WI38 (cell line): ENCODE measurements at regions not wholly inside any gene's neighbourhood (a gene's known extent, or its start where the extent isn't known, plus 50 kb on each side); places are given as distances from the start of the nearest gene placed in this dataset.

Source experiments
- H3K4me3 ChIP-seq: 2 replicates; pipeline ENCODE4 v1.5.1; 2011; ENCODE audit warnings: low read depth, mild to moderate bottlenecking, control low read depth, low read length
- TF ChIP-seq, protein P1 (sequence below): IDR thresholded peaks from 2 replicates; pipeline ENCODE4 v1.5.1; 2012; ENCODE audit warnings: low read depth, mild to moderate bottlenecking, control low read depth, low read length

GRCh38 chr2:105691947-105692390 is 52.7 kb upstream of the NCK2 start:
- no peak overlapping the region for H3K4me3 ChIP-seq
- TF ChIP-seq, protein P1, sequence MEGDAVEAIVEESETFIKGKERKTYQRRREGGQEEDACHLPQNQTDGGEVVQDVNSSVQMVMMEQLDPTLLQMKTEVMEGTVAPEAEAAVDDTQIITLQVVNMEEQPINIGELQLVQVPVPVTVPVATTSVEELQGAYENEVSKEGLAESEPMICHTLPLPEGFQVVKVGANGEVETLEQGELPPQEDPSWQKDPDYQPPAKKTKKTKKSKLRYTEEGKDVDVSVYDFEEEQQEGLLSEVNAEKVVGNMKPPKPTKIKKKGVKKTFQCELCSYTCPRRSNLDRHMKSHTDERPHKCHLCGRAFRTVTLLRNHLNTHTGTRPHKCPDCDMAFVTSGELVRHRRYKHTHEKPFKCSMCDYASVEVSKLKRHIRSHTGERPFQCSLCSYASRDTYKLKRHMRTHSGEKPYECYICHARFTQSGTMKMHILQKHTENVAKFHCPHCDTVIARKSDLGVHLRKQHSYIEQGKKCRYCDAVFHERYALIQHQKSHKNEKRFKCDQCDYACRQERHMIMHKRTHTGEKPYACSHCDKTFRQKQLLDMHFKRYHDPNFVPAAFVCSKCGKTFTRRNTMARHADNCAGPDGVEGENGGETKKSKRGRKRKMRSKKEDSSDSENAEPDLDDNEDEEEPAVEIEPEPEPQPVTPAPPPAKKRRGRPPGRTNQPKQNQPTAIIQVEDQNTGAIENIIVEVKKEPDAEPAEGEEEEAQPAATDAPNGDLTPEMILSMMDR, result no peak

DNA sequence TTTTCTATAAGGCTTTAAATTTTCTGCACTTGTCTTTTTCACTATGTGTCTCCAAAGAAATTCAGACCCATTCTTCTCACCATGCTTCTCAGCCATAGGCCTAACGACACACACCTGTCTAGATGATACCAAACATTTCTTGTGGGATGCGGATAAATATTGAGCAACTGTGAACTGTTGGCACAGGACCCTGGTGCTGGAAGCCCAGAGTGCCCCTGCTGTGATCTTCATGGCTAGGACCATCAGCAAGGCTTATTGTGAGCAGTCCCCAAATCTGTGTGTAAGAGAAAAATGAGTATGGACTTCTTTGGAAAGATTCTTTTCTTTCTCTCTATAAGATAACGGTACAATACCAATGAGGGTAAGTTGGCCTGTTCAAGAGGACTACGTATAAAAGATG is 54.1 kb upstream of the NCK2 start:
- no peak overlapping the region for H3K4me3 ChIP-seq
- TF ChIP-seq, protein P1, result no peak

DNA sequence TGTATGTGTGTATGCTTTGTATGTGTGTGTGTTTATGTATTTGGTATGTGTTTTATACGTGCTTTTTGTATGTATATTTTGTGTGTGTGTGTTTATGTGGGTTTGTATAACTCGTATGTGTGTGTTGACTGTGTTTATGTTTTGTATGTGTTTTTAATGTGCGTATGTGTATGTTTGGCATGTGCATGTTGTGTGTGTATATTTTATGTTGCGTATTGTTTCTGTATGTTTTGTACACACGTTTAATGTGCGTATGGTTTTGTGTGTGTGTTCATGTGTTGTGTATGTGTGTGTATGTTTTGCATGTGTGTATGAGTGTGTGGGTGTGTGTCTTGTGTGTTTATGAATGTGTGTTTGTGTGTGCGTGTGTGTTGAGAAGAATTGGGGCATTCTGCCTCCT is 55.2 kb upstream of the NCK2 start:
- TF ChIP-seq, protein P1, result no peak
- no peak overlapping the region for H3K4me3 ChIP-seq

- no peak overlapping the region for H3K4me3 ChIP-seq
Measured at GRCh38 chr2:105688946-105689345, 55.8 kb upstream of the NCK2 start.

GRCh38 chr2:105686588-105686987 is 58.1 kb upstream of the NCK2 start:
- TF ChIP-seq, protein P1, result no peak
- H3K4me3 ChIP-seq, result no peak overlapping the region

More at GRCh38 chr2:105688946-105689345, 55.8 kb upstream of the NCK2 start:
- TF ChIP-seq, protein P1, result no peak

- TF ChIP-seq, protein P1, result no peak
- no peak overlapping the region for H3K4me3 ChIP-seq
Measured at GRCh38 chr2:105683011-105683492, 61.7 kb upstream of the NCK2 start.

DNA sequence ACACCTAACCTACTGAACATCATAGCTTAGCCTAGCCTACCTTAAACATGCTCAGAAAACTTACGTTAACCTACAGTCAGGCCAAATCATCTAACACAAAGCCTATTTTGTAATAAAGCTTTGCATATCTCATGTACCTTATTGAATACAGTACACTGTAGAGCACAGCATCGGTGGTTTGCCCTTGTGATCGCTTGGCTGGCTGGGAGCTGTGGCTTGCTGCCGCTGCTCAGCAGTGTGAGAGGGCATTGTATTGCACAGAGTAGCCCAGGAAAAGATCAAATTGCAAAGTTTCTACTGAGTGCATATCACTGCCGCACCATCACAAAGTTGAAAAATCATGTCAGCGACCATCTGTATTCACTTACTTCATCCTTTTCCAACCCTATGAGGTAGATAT is 62.3 kb upstream of the NCK2 start:
- TF ChIP-seq, protein P1, result no peak
- no peak overlapping the region for H3K4me3 ChIP-seq
